Mesendoderm (in vitro differentiated cells): ENCODE measurements at regions not wholly inside any gene's neighbourhood (a gene's known extent, or its start where the extent isn't known, plus 50 kb on each side); places are given as distances from the start of the nearest gene placed in this dataset.

Experiments
- DNase-seq: peaks from one replicate; pipeline ENCODE4 v3.0.0; 2013
- H2AK5ac ChIP-seq: 2 replicates; pipeline ENCODE4 v1.6.1; 2013; ENCODE audit warnings: low read length, inconsistent platforms
- H2BK120ac ChIP-seq: 2 replicates; pipeline ENCODE4 v1.6.1; 2013; ENCODE audit warnings: low read depth, mild to moderate bottlenecking, low read length, moderate library complexity, mixed read lengths
- H2BK15ac ChIP-seq: replicated peaks from 2 replicates; pipeline ENCODE4 v1.6.1; 2013; ENCODE audit warnings: low read depth, mild to moderate bottlenecking, moderate library complexity
- H2BK5ac ChIP-seq: 2 replicates; pipeline ENCODE4 v1.6.1; 2013; ENCODE audit warnings: low read length, inconsistent platforms
- H3K18ac ChIP-seq: 2 replicates; pipeline ENCODE4 v1.6.1; 2013; ENCODE audit warnings: mild to moderate bottlenecking, low read length, mixed read lengths
- H3K23ac ChIP-seq: one replicate; pipeline ENCODE4 v1.6.1; 2013; ENCODE audit warnings: low read length
- H3K27ac ChIP-seq: 2 replicates; pipeline ENCODE4 v1.5.1; 2013; ENCODE audit warnings: low read depth, mild to moderate bottlenecking, inconsistent platforms, low read length, moderate library complexity
- H3K27me3 ChIP-seq: 2 replicates; pipeline ENCODE4 v1.6.1; 2013; ENCODE audit warnings: low read length, control low read depth, mild to moderate bottlenecking, inconsistent platforms; ENCODE audit not compliant: insufficient read depth, poor library complexity
- H3K36me3 ChIP-seq: 2 replicates; pipeline ENCODE4 v1.6.1; 2013; ENCODE audit warnings: low read length, inconsistent platforms; ENCODE audit not compliant: control insufficient read depth, insufficient read depth
- H3K4ac ChIP-seq: one replicate; pipeline ENCODE4 v1.6.1; 2013; ENCODE audit warnings: low read depth, mild to moderate bottlenecking, low read length, moderate library complexity
- H3K4me1 ChIP-seq: 2 replicates; pipeline ENCODE4 v1.6.1; 2013; ENCODE audit warnings: low read depth, low read length, inconsistent platforms; ENCODE audit not compliant: control insufficient read depth
- H3K4me2 ChIP-seq: 2 replicates; pipeline ENCODE4 v1.6.1; 2013; ENCODE audit warnings: low read length
- H3K4me3 ChIP-seq: 2 replicates; pipeline ENCODE4 v1.5.1; 2013; ENCODE audit warnings: mild to moderate bottlenecking, low read length
- H3K56ac ChIP-seq: one replicate; pipeline ENCODE4 v1.6.1; 2013; ENCODE audit warnings: low read length
- H3K79me1 ChIP-seq: 2 replicates; pipeline ENCODE4 v1.6.1; 2013; ENCODE audit warnings: low read length, inconsistent platforms
- H3K79me2 ChIP-seq: 2 replicates; pipeline ENCODE4 v1.6.1; 2013; ENCODE audit warnings: mild to moderate bottlenecking, low read length; ENCODE audit not compliant: control insufficient read depth, insufficient read depth
- H3K9ac ChIP-seq: 2 replicates; pipeline ENCODE4 v1.6.1; 2013; ENCODE audit warnings: low read length, inconsistent platforms
- H4K5ac ChIP-seq: one replicate; pipeline ENCODE4 v1.6.1; 2013; ENCODE audit warnings: low read length
- H4K8ac ChIP-seq: one replicate; pipeline ENCODE4 v1.6.1; 2013; ENCODE audit warnings: low read depth, mild to moderate bottlenecking, control low read depth, low read length, moderate library complexity
- WGBS: extraction: QIAGEN DNeasy Blood & Tissue Kit; methylation state at CpG from one replicate; pipeline ENCODE4 v1.1.7; 2013; ENCODE audit warnings: low lambda C conversion rate, missing lambda C conversion rate; ENCODE audit not compliant: insufficient coverage; ENCODE audit errors: extremely low coverage; 5-methylcytosine and 5-hydroxymethylcytosine counted together

DNA sequence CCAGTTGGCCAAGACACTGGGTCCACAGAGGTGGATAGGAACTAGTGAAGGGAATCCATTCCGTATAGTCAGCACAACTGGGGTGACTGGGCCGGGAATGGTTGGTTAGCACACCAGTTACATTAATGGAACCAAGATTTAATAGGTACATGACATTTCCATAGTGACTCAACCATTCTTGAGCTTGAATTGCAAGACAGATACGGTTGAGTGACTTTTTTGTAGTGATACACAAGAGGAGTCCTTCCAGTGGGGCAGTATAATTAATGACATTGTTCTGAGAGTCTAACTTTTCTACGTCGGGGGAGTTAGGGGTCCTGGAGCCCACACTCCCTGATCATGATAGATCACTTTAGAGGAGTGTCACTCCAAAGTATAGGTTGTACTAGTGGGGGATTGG is 211.6 kb upstream of the CXCL13 start:
- H3K27ac ChIP-seq = no peak overlapping the region
- H3K23ac ChIP-seq = no peak overlapping the region
- no peaks in the 10 kb centered on the region for H3K79me1 ChIP-seq
- H3K18ac ChIP-seq = no peak overlapping the region
- no peaks in the 10 kb centered on the region for H3K36me3 ChIP-seq
- no peak overlapping the region for H4K8ac ChIP-seq
- H3K79me2 ChIP-seq = no peaks in the 10 kb centered on the region
- no peak for DNase-seq
- no peak overlapping the region for H4K5ac ChIP-seq
- no peak overlapping the region for H2BK5ac ChIP-seq
- no peak overlapping the region for H3K4me2 ChIP-seq
- no peak overlapping the region for H3K56ac ChIP-seq
- no peak overlapping the region for H2AK5ac ChIP-seq
- no peak overlapping the region for H2BK15ac ChIP-seq
- H3K4me1 ChIP-seq = no peaks in the 10 kb centered on the region
- H3K27me3 ChIP-seq = no peaks in the 10 kb centered on the region
- H2BK120ac ChIP-seq = no peak overlapping the region
- H3K4me3 ChIP-seq = no peak overlapping the region
- WGBS = no CpG with 5 or more reads among the region's 5 CpGs
- no peak overlapping the region for H3K4ac ChIP-seq
- no peak overlapping the region for H3K9ac ChIP-seq

DNA sequence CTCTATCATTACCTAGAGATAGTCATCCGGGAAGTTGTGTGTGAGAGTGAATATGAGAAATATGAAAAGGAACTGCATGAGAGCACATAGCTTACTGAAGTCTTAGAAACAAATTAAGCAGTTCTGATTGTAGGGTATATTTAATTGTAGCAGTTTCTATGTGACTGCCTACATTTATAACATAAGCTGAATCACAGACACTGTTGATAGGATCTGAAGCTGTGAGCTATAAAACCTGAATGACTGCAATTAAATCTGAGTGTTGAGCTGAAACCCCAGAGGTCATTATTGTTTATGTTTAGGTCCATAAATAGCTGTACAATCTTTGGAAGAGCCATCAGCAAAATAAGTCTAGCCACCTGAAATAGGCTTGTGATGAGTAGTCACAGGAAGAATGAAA is 210.1 kb upstream of the CXCL13 start:
- Histone ChIP-seq H3K9ac (no peak overlapping the region), H3K27ac (no peak overlapping the region), H3K79me1 (no peaks in the 10 kb centered on the region), H3K18ac (no peak overlapping the region), H2BK15ac (no peak overlapping the region), H3K4ac (no peak overlapping the region), H4K8ac (no peak overlapping the region), H3K23ac (no peak overlapping the region), H3K4me2 (no peak overlapping the region), H3K79me2 (no peaks in the 10 kb centered on the region), H2AK5ac (no peak overlapping the region), H4K5ac (no peak overlapping the region), H3K56ac (no peak overlapping the region), H3K27me3 (no peaks in the 10 kb centered on the region), H3K4me1 (no peaks in the 10 kb centered on the region), H3K36me3 (no peaks in the 10 kb centered on the region), H3K4me3 (no peak overlapping the region), H2BK120ac (no peak overlapping the region), H2BK5ac (no peak overlapping the region)
- WGBS = no CpG with 5 or more reads among the region's 1 CpG
- DNase-seq = no peak

DNA sequence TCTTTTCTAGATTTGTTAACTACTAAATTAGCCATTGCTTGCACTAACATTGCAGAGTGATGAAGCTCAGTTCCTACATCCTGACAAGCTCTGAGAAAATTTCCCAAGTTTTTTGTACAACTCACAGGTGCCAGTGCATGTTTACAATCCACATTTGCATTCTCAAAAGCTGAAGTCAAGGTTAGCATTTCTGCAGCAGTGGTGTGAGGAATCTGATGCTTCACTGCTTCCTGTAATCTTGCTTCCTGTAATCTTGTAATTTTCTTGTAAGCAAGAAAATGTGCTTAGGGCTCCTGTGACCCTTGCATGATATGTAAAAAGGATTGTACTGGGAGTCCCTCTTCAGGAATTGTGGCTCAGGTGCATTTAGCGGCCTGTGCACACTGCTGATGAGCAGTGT is 207.4 kb upstream of the CXCL13 start:
- Histone ChIP-seq H3K27me3 (no peaks in the 10 kb centered on the region), H3K4ac (no peak overlapping the region), H2BK120ac (no peak overlapping the region), H3K36me3 (no peaks in the 10 kb centered on the region), H4K8ac (no peak overlapping the region), H2AK5ac (no peak overlapping the region), H4K5ac (no peak overlapping the region), H3K4me1 (no peaks in the 10 kb centered on the region), H3K4me3 (no peak overlapping the region), H3K79me1 (no peaks in the 10 kb centered on the region), H2BK15ac (no peak overlapping the region), H3K9ac (no peak overlapping the region), H2BK5ac (no peak overlapping the region), H3K27ac (no peak overlapping the region), H3K18ac (no peak overlapping the region), H3K23ac (no peak overlapping the region), H3K56ac (no peak overlapping the region), H3K79me2 (no peaks in the 10 kb centered on the region), H3K4me2 (no peak overlapping the region)
- WGBS = no CpG with 5 or more reads among the region's 1 CpG
- DNase-seq = no peak

DNA sequence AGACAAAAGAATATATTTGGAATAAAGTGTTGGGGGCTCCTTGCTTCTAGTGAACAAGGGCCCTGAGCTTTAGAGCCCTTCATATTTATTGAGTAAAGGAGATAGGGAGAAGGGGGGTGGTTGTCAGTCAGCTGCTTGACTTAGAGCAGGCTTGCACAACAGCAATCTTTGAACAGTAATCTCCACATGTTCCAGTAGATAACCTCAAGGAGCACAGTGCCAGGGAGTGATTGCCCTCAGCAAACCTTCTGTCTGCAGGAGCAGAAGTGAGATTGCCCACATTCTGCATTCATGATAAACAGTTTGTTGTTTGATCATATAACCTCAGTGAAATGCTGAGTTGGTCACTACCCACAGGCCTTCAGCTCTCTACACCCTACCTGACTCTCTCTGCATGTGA is 205.8 kb upstream of the CXCL13 start:
- no peaks in the 10 kb centered on the region for H3K36me3 ChIP-seq
- H3K27ac ChIP-seq = no peak overlapping the region
- no peak overlapping the region for H3K4ac ChIP-seq
- no peak overlapping the region for H4K5ac ChIP-seq
- no peak overlapping the region for H3K23ac ChIP-seq
- no peak for DNase-seq
- no peak overlapping the region for H2BK5ac ChIP-seq
- H2AK5ac ChIP-seq = no peak overlapping the region
- H3K27me3 ChIP-seq = no peaks in the 10 kb centered on the region
- H3K79me1 ChIP-seq = no peaks in the 10 kb centered on the region
- no peaks in the 10 kb centered on the region for H3K4me1 ChIP-seq
- no peaks in the 10 kb centered on the region for H3K79me2 ChIP-seq
- no peak overlapping the region for H3K9ac ChIP-seq
- H2BK15ac ChIP-seq = no peak overlapping the region
- H3K18ac ChIP-seq = no peak overlapping the region
- no peak overlapping the region for H3K4me2 ChIP-seq
- no peak overlapping the region for H3K4me3 ChIP-seq
- no peak overlapping the region for H4K8ac ChIP-seq
- H3K56ac ChIP-seq = no peak overlapping the region
- H2BK120ac ChIP-seq = no peak overlapping the region

DNA sequence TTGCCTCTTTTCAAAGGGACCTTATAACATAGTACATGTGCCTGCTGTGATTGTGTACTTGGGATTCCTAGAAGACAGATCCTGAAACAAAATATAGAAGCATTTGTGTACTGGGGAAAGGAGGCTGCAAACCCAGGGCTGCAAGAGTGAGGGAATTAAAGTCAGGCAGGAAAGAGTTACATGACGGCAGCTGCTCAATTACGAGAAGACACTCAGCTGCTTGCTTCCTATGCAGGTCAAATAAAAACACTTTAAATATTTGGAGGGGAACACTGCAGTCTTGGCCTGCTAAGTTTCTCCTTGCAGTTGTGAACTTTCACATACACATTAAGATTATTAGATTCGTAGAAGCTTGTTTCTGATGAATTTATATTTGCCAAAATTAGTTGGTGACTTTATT is 191.9 kb upstream of the CXCL13 start:
- no peaks in the 10 kb centered on the region for H3K4me1 ChIP-seq
- H4K5ac ChIP-seq = no peak overlapping the region
- H2BK120ac ChIP-seq = no peak overlapping the region
- no peak overlapping the region for H3K23ac ChIP-seq
- no peak overlapping the region for H4K8ac ChIP-seq
- H3K9ac ChIP-seq = no peak overlapping the region
- H3K27me3 ChIP-seq = no peaks in the 10 kb centered on the region
- H2AK5ac ChIP-seq = no peak overlapping the region
- no peak overlapping the region for H3K4me2 ChIP-seq
- H3K4ac ChIP-seq = no peak overlapping the region
- no peak overlapping the region for H2BK15ac ChIP-seq
- H3K79me2 ChIP-seq = no peaks in the 10 kb centered on the region
- no peak overlapping the region for H3K4me3 ChIP-seq
- H3K27ac ChIP-seq = no peak overlapping the region
- no peaks in the 10 kb centered on the region for H3K79me1 ChIP-seq
- no peak overlapping the region for H2BK5ac ChIP-seq
- no peak overlapping the region for H3K56ac ChIP-seq
- no peaks in the 10 kb centered on the region for H3K36me3 ChIP-seq
- no CpG with 5 or more reads among the region's 3 CpGs for WGBS
- no peak overlapping the region for H3K18ac ChIP-seq
- DNase-seq = no peak

DNA sequence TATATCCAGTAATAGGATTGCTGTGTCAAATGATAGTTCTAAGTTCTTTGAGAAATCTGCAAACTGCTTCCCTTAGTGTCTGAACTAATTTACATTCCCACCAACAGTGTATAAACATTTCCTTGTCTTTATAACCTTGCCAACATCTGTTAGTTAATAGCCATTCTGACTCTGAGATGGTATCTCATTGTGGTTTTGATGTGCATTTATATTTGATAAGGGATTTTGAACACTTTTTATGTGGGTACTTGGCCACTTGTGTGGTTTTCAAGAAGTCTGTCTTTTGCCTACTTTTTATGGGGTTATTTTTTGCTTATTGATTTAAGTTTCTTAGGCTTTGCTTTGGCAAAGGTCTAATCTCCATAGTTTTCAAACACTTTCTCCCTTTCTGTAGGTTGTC is 189.9 kb upstream of the CXCL13 start:
- no peak overlapping the region for H3K4me3 ChIP-seq
- H3K27me3 ChIP-seq = no peaks in the 10 kb centered on the region
- no peak overlapping the region for H4K8ac ChIP-seq
- no peak overlapping the region for H3K18ac ChIP-seq
- no peaks in the 10 kb centered on the region for H3K79me1 ChIP-seq
- no peak overlapping the region for H2BK120ac ChIP-seq
- H3K56ac ChIP-seq = no peak overlapping the region
- H3K4me2 ChIP-seq = no peak overlapping the region
- no peaks in the 10 kb centered on the region for H3K36me3 ChIP-seq
- no peak overlapping the region for H2BK15ac ChIP-seq
- H3K9ac ChIP-seq = no peak overlapping the region
- DNase-seq = no peak
- no peak overlapping the region for H2BK5ac ChIP-seq
- no peak overlapping the region for H3K23ac ChIP-seq
- H3K4me1 ChIP-seq = no peaks in the 10 kb centered on the region
- no peak overlapping the region for H4K5ac ChIP-seq
- no peak overlapping the region for H3K4ac ChIP-seq
- H2AK5ac ChIP-seq = no peak overlapping the region
- no peaks in the 10 kb centered on the region for H3K79me2 ChIP-seq
- no peak overlapping the region for H3K27ac ChIP-seq
